HG03432 (cell line): ENCODE measurements at regions not wholly inside any gene's neighbourhood (a gene's known extent, or its start where the extent isn't known, plus 50 kb on each side); places are given as distances from the start of the nearest gene placed in this dataset.
"Not testable (repeated sequence)": the region's sequence is repeated elsewhere in the genome, so short reads cannot be mapped to it uniquely, and the experiment has no call there.

Experiments used
- ATAC-seq: cut with Tn5 transposase; IDR thresholded peaks from one replicate; pipeline ENCODE4 v1.9.1; 2021; ENCODE audit warnings: mild to moderate bottlenecking, moderate library complexity; ENCODE audit not compliant: unreplicated experiment

GRCh38 chr7:25069900-25070443 is 55.1 kb downstream of the CYCS start:
- ATAC-seq: no peak

GRCh38 chr7:25068502-25069213 is 56.4 kb downstream of the CYCS start:
- ATAC-seq: no peak

- ATAC-seq: no peak
Measured at GRCh38 chr7:25067726-25068501, 57.1 kb downstream of the CYCS start.

- no peak for ATAC-seq
Measured at GRCh38 chr7:25066253-25066652, 58.8 kb downstream of the CYCS start.

- no peak for ATAC-seq
Measured at GRCh38 chr7:25062380-25062779, 62.7 kb downstream of the CYCS start.

- ATAC-seq: no peak
Measured at GRCh38 chr7:25060487-25061055, 64.5 kb downstream of the CYCS start.

GRCh38 chr7:25059576-25059975 is 65.5 kb downstream of the CYCS start:
- ATAC-seq: no peak

- no peak for ATAC-seq
Measured at GRCh38 chr7:25056368-25056767, 68.7 kb downstream of the CYCS start.

- ATAC-seq: no peak
Measured at GRCh38 chr7:25055520-25056220, 69.4 kb downstream of the CYCS start.

- ATAC-seq: no peak
Measured at GRCh38 chr7:25054819-25055519, 70.1 kb downstream of the CYCS start.

GRCh38 chr7:25050223-25050622 is 70.2 kb upstream of the OSBPL3 start:
- ATAC-seq: no peak

- no peak for ATAC-seq
Measured at GRCh38 chr7:25048444-25048834, 68.5 kb upstream of the OSBPL3 start.

- not testable (repeated sequence) for ATAC-seq
Measured at GRCh38 chr7:25047571-25048443, 67.8 kb upstream of the OSBPL3 start.

GRCh38 chr7:25037325-25037724 is 57.3 kb upstream of the OSBPL3 start:
- ATAC-seq: no peak

GRCh38 chr7:25035274-25035673 is 55.3 kb upstream of the OSBPL3 start:
- no peak for ATAC-seq

GRCh38 chr7:25034136-25034535 is 54.2 kb upstream of the OSBPL3 start:
- ATAC-seq: no peak

GRCh38 chr7:25032774-25033743 is 53.1 kb upstream of the OSBPL3 start:
- no peak for ATAC-seq

- ATAC-seq: peak; percentile 48
Measured at GRCh38 chr7:25031432-25031831, 51.5 kb upstream of the OSBPL3 start.
